WTC11 (cell line): ENCODE measurements at regions not wholly inside any gene's neighbourhood (a gene's known extent, or its start where the extent isn't known, plus 50 kb on each side); places are given as distances from the start of the nearest gene placed in this dataset.

Experiments used
- ATAC-seq: fragments of 200-7000 bp; cut with Tn5 transposase; 2 replicates; pipeline ENCODE4 v1.10.0; 2021; ENCODE audit warnings: mild to moderate bottlenecking, moderate library complexity
- CTCF ChIA-PET: fragments of 300-600 bp; sonication (Branson Sonifier 250); formaldehyde crosslinking; loops from one replicate; lab custom pipeline; 2021; ENCODE audit warnings: antibody characterized with exemption; lab: Charles Lee
- POLR2A ChIA-PET: fragments of 350-600 bp; sonication (Branson Sonifier 250); formaldehyde crosslinking; loops from one replicate; lab custom pipeline; 2021; ENCODE audit warnings: antibody characterized with exemption; lab: Charles Lee
- DNase-seq: peaks from one replicate; pipeline ENCODE4 v3.0.0; 2021; ENCODE audit warnings: low spot score
- H3K27ac Mint-ChIP-seq: 2 replicates; pipeline ENCODE4 v1.8.0; 2021; ENCODE audit warnings: mixed read lengths
- H3K27me3 Mint-ChIP-seq: 2 replicates; pipeline ENCODE4 v1.8.0; 2021; ENCODE audit warnings: low read depth, mild to moderate bottlenecking, moderate library complexity, mixed read lengths
- H3K36me3 Mint-ChIP-seq: 2 replicates; pipeline ENCODE4 v1.8.0; 2021; ENCODE audit warnings: mixed read lengths
- H3K4me1 Mint-ChIP-seq: 2 replicates; pipeline ENCODE4 v1.8.0; 2022; ENCODE audit warnings: mixed read lengths
- H3K4me3 Mint-ChIP-seq: 2 replicates; pipeline ENCODE4 v1.8.0; 2021; ENCODE audit warnings: mild to moderate bottlenecking, moderate library complexity, mixed read lengths
- H3K9me3 Mint-ChIP-seq: 2 replicates; pipeline ENCODE4 v1.8.0; 2021; ENCODE audit warnings: mixed read lengths
- ATF1 ChIP-seq: sonication (generic); formaldehyde crosslinking; IDR thresholded peaks from 2 replicates; pipeline ENCODE4 v1.8.1; 2023; ENCODE audit warnings: mild to moderate bottlenecking, moderate library complexity, missing genetic modification reagents
- GABPB1 ChIP-seq: sonication (generic); formaldehyde crosslinking; IDR thresholded peaks from 2 replicates; pipeline ENCODE4 v1.8.1; 2023; ENCODE audit warnings: mild to moderate bottlenecking, missing genetic modification reagents
- HMGXB4 ChIP-seq: sonication (generic); formaldehyde crosslinking; IDR thresholded peaks from 2 replicates; pipeline ENCODE4 v1.8.1; 2023; ENCODE audit warnings: mild to moderate bottlenecking, moderate library complexity, missing genetic modification reagents
- KAT7 ChIP-seq: sonication (generic); formaldehyde crosslinking; IDR thresholded peaks from 2 replicates; pipeline ENCODE4 v1.8.1; 2023; ENCODE audit warnings: missing genetic modification reagents, mild to moderate bottlenecking, borderline replicate concordance
- MAX ChIP-seq: sonication (generic); formaldehyde crosslinking; IDR thresholded peaks from 2 replicates; pipeline ENCODE4 v1.8.0; 2022; ENCODE audit warnings: mild to moderate bottlenecking, missing genetic modification reagents
- MXD4 ChIP-seq: fragments of 250-450 bp; sonication (Bioruptor Pico); IDR thresholded peaks from 2 replicates; pipeline ENCODE4 v1.8.0; 2021; ENCODE audit warnings: mild to moderate bottlenecking, moderate library complexity, borderline replicate concordance
- MYBL2 ChIP-seq: sonication (generic); formaldehyde crosslinking; IDR thresholded peaks from 2 replicates; pipeline ENCODE4 v1.8.1; 2023; ENCODE audit warnings: mild to moderate bottlenecking, moderate library complexity, missing genetic modification reagents
- NFE2L1 ChIP-seq: sonication (generic); formaldehyde crosslinking; IDR thresholded peaks from 2 replicates; pipeline ENCODE4 v1.8.1; 2023; ENCODE audit warnings: missing genetic modification reagents
- PRDM15 ChIP-seq: sonication (generic); formaldehyde crosslinking; IDR thresholded peaks from 2 replicates; pipeline ENCODE4 v1.8.0; 2022; ENCODE audit warnings: missing genetic modification reagents
- PREB ChIP-seq: sonication (generic); formaldehyde crosslinking; IDR thresholded peaks from 2 replicates; pipeline ENCODE4 v1.8.1; 2022; ENCODE audit warnings: mild to moderate bottlenecking, missing genetic modification reagents, moderate library complexity, borderline replicate concordance
- TCF7 ChIP-seq: sonication (generic); formaldehyde crosslinking; IDR thresholded peaks from 2 replicates; pipeline ENCODE4 v1.8.0; 2022; ENCODE audit warnings: mild to moderate bottlenecking, low read depth, missing genetic modification reagents, moderate library complexity
- TEAD1 ChIP-seq: sonication (generic); formaldehyde crosslinking; IDR thresholded peaks from 2 replicates; pipeline ENCODE4 v1.8.0; 2022; ENCODE audit warnings: mild to moderate bottlenecking, missing genetic modification reagents
- TEAD4 ChIP-seq: sonication (generic); formaldehyde crosslinking; IDR thresholded peaks from 2 replicates; pipeline ENCODE4 v1.8.0; 2022; ENCODE audit warnings: mild to moderate bottlenecking, missing genetic modification reagents
- TP53 ChIP-seq: sonication (generic); formaldehyde crosslinking; IDR thresholded peaks from 2 replicates; pipeline ENCODE4 v1.8.1; 2023; ENCODE audit warnings: mild to moderate bottlenecking, missing genetic modification reagents
- USF1 ChIP-seq: sonication (generic); formaldehyde crosslinking; IDR thresholded peaks from 2 replicates; pipeline ENCODE4 v1.8.0; 2022; ENCODE audit warnings: mild to moderate bottlenecking, missing genetic modification reagents
- ZBTB43 ChIP-seq: sonication (generic); formaldehyde crosslinking; IDR thresholded peaks from 2 replicates; pipeline ENCODE4 v1.8.1; 2023; ENCODE audit warnings: mild to moderate bottlenecking, missing genetic modification reagents
- ZNF232 ChIP-seq: sonication (generic); formaldehyde crosslinking; IDR thresholded peaks from 2 replicates; pipeline ENCODE4 v1.8.0; 2022; ENCODE audit warnings: mild to moderate bottlenecking, missing genetic modification reagents
- ZNF263 ChIP-seq: sonication (generic); formaldehyde crosslinking; IDR thresholded peaks from 2 replicates; pipeline ENCODE4 v1.8.1; 2022; ENCODE audit warnings: low read depth, mild to moderate bottlenecking, moderate library complexity, missing genetic modification reagents
- ZNF416 ChIP-seq: fragments of 250-450 bp; sonication (Bioruptor Pico); IDR thresholded peaks from 2 replicates; pipeline ENCODE4 v1.9.0; 2021; ENCODE audit warnings: mild to moderate bottlenecking, inconsistent platforms
- ZNF512 ChIP-seq: sonication (generic); formaldehyde crosslinking; IDR thresholded peaks from 2 replicates; pipeline ENCODE4 v1.8.1; 2022; ENCODE audit warnings: missing genetic modification reagents, borderline replicate concordance

- DNase-seq, result no peak
- Mint-ChIP-seq H3K27ac (no peak overlapping the region), H3K4me3 (no peak overlapping the region)
- POLR2A ChIA-PET, result no interaction called here
- TF ChIP-seq ATF1 (CRISPR knock-in tag), result no peak
- TF ChIP-seq USF1 (CRISPR knock-in tag), result no peak
- TF ChIP-seq PRDM15 (CRISPR knock-in tag), result no peak
- no peak for TF ChIP-seq HMGXB4 (CRISPR knock-in tag)
- no peak for TF ChIP-seq MXD4 (CRISPR knock-in tag)
- no peak for TF ChIP-seq ZNF263 (CRISPR knock-in tag)
- TF ChIP-seq KAT7 (CRISPR knock-in tag), result no peak
- TF ChIP-seq TEAD1 (CRISPR knock-in tag), result no peak
- TF ChIP-seq ZBTB43 (CRISPR knock-in tag), result no peak
- TF ChIP-seq ZNF416, result no peak
- no peak for TF ChIP-seq MAX (CRISPR knock-in tag)
- no peak for TF ChIP-seq TP53 (CRISPR knock-in tag)
- TF ChIP-seq MYBL2, result no peak
- no peak for TF ChIP-seq NFE2L1
- no peak for TF ChIP-seq GABPB1 (CRISPR knock-in tag)
- no peak for TF ChIP-seq ZNF232 (CRISPR knock-in tag)
- TF ChIP-seq TEAD4 (CRISPR knock-in tag), result no peak
- no peak for TF ChIP-seq TCF7 (CRISPR knock-in tag)
- no peak for TF ChIP-seq ZNF512 (CRISPR knock-in tag)
- TF ChIP-seq PREB (CRISPR knock-in tag), result no peak
- TF ChIP-seq, all 79 proteins: peak for 0
- Mint-ChIP-seq H3K27me3 (no peaks in the 10 kb centered on the region; the same call in 1 of the 2 replicates), H3K36me3 (no peaks in the 10 kb centered on the region), H3K4me1 (peaks cover 10% of the 10 kb centered on the region), H3K9me3 (peaks cover 12% of the 10 kb centered on the region)
- CTCF ChIA-PET, result interaction anchor here (1.2 kb wide), 1 partner anchor 139 kb away, joined by 3 read pairs; no protein-coding TSS in a partner anchor
- no peak for ATAC-seq
These were observed 134.8 kb upstream of the WNT4 start for GRCh38 chr1:22277662-22278061.
